HG02885 (cell line): ENCODE measurements at regions not wholly inside any gene's neighbourhood (a gene's known extent, or its start where the extent isn't known, plus 50 kb on each side); places are given as distances from the start of the nearest gene placed in this dataset.

Source experiments
- ATAC-seq: cut with Tn5 transposase; IDR thresholded peaks from one replicate; pipeline ENCODE4 v1.9.1; 2021; ENCODE audit warnings: mild to moderate bottlenecking; ENCODE audit not compliant: unreplicated experiment, poor library complexity

DNA sequence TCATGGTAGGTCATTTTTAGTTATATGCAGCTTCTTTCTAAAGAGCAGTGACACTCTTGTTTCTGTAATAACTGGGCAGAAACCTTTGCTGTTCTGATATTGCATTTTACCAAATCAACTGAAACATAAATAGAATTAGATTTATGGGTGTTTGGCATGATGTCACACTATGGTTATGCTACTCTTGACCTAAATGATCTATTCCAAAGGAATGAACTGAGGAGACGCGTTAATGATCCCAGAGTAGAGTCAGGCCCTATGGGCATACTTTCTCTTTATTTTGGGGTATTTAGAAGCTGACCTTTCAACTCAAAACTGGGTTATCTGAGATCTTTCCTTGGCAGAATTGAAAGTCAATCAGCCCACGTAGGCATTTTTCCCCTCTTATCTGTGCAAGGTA, 146.8 kb upstream of the ADAMTSL1 start:
- ATAC-seq = no peak

- ATAC-seq = no peak
Observed at GRCh38 chr9:18330401-18331309, 143.3 kb upstream of the ADAMTSL1 start.

GRCh38 chr9:18331310-18331684, 142.7 kb upstream of the ADAMTSL1 start:
- no peak for ATAC-seq

DNA sequence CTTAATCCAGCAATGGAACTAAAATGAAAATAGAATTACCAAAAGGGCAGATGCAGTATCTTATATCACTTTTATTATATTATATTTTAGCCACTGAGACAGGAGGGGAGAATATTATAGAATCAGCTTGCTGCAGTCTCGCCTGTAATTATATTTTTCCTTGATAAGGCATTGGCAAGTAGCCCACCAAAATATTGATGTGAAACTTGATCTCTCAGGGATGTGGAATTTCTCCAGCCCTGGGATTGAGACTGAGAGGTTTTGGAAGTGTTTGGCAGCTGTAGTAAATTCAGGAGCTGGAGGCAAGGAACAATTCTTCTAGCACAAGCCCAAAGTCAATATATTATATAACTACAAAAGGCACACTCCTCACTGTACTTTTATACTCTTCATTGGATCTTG, 142.1 kb upstream of the ADAMTSL1 start:
- no peak for ATAC-seq

GRCh38 chr9:18333157-18333556, 140.8 kb upstream of the ADAMTSL1 start:
- ATAC-seq = no peak

- no peak for ATAC-seq
Observed at GRCh38 chr9:18335825-18336224, 138.1 kb upstream of the ADAMTSL1 start.

- ATAC-seq = no peak
Observed at GRCh38 chr9:18338042-18338441, 135.9 kb upstream of the ADAMTSL1 start.

GRCh38 chr9:18343784-18344183, 130.2 kb upstream of the ADAMTSL1 start:
- ATAC-seq = no peak

GRCh38 chr9:18346745-18347144, 127.2 kb upstream of the ADAMTSL1 start:
- ATAC-seq = no peak

DNA sequence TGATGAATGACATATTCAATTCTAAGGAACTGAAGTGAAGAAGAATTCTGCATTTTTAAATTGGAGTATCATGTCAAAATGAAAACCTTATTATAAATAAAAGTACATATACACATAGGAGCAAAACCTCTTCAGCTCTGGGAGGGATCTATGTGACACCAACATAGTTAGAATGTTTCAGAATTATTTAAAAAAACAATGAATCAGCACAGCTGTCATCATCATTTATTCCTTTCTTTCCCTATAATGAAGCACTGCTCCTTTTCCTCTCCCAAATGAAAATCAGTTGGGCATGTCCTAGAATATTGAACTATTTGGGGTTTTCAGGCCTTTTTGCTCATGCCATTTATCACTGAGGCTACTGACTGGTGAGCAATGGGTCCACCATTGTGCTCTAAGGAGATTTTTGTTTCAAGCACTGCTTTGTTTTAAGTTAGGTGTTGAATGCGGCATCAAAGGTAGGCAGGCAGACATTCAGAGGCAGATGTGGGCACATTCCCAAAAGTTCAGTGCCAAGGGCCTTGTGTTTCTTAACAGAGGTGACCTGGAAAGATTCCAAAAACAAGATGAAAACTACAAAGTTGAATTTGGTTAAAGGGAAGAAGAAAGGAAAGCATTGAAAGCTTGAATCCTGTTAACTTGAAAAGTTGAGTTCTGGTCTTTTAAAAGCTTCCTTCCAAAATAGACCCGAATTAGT, 126.4 kb upstream of the ADAMTSL1 start:
- ATAC-seq = no peak

- no peak for ATAC-seq
Observed at GRCh38 chr9:18348083-18348475, 125.9 kb upstream of the ADAMTSL1 start.

GRCh38 chr9:18349530-18349929, 124.4 kb upstream of the ADAMTSL1 start:
- ATAC-seq = no peak

- no peak for ATAC-seq
Observed at GRCh38 chr9:18350036-18350435, 123.9 kb upstream of the ADAMTSL1 start.

GRCh38 chr9:18350995-18351595, 122.9 kb upstream of the ADAMTSL1 start:
- no peak for ATAC-seq

GRCh38 chr9:18352711-18353110, 121.2 kb upstream of the ADAMTSL1 start:
- no peak for ATAC-seq

DNA sequence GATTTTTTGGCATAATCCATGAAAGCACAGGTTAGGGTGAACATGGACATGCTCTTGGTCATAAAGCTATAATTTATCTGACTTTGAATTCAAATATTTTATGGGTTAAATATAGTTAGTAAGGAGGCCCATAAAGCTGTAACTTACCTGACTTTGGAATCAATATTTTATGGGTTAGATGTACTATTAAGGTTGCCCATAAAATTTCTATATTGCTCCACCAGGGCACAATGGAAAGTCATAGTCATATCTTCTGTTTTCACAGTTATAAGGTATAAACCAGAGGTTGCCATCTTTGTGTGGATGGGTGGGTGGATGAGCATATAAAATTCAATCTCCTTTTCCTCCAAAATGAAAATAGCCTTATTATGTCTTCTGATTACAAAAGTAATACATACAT, 120.5 kb upstream of the ADAMTSL1 start:
- no peak for ATAC-seq

DNA sequence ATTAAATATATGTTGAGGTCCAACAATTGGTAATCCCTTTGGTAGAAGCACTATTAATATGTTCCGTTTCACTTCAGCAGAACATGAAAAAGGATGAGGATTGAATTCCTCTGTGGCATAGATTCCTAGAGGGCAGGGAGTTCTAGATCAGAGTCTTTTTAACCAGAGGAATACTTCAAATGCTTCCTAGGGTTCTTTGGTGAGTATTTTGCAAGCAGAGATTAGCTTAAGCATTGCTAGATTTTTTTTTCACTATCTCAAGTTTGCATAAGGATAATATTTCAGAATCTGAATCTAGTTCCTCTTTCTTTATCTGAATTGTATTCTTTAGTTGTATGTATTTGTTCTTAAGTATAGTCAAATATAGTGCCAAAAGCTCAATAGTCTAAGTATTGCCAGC, 116.6 kb upstream of the ADAMTSL1 start:
- ATAC-seq = no peak

- no peak for ATAC-seq
Observed at GRCh38 chr9:18358325-18358724, 115.6 kb upstream of the ADAMTSL1 start.

DNA sequence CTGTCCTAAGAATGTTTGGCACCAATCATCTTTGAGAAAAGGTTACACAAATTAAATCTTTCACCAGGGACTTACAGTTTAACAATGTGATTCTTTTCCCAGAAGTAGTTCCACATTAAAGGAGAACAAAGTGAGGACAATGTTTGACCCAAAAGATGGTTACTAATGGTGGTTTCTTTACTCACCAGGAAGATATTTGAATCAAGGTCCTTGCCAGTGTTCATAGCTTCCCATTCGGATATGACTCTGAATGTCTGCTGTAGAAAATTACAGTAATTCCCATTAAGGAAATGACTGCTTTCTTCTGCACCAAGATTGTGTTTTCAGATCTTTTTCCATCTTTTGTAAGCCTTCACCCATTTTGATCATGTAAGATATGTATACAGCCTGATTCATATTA, 114.6 kb upstream of the ADAMTSL1 start:
- ATAC-seq = no peak

DNA sequence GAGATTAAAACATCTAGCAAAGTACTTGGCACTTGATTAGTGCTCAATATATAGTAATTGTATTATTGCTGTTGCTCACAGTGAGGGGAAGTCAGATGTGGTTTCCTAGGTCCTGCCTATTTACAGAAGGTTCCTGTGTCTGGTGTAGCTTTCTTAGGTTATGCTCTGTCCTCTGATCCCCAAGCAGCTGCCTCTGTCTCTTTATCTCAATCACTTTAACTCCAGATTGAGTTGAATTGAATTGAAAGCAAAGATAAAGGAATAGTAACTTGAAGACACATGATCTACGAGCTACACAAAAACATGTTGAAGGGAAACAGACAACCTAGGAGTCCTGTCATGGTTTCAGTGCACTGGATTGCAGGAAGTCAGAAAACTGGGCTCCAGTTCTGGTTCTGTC, 113.9 kb upstream of the ADAMTSL1 start:
- ATAC-seq = no peak

DNA sequence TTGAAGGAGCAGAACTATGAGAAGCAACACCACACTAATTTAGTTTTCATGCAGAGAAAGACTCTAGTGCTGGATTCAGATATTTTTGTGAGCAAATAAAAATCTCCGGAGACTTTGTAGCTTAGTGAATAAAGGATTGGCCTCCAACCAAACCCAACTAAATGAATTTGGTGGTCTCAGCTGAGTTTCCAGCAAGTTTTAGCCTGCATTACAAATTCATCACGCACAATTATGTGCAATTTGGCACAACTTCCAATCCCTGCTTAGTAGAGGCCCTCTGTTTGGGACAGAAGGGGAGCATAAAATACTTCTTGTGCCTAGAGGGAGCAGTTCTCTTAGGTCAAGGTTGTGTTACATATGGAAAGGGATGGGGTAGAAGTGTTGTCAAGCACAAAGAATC, 112.3 kb upstream of the ADAMTSL1 start:
- no peak for ATAC-seq
